BE2C (cell line): ENCODE measurements at regions not wholly inside any gene's neighbourhood (a gene's known extent, or its start where the extent isn't known, plus 50 kb on each side); places are given as distances from the start of the nearest gene placed in this dataset.

Source experiments
- DNase-seq: peaks from one replicate; pipeline ENCODE4 v3.0.0-alpha.2; 2020
- H3K27me3 ChIP-seq: fragments of 250-450 bp; sonication (Bioruptor Pico); 2 replicates; pipeline ENCODE4 v1.5.1; 2020; ENCODE audit warnings: mild to moderate bottlenecking
- H3K36me3 ChIP-seq: fragments of 250-450 bp; sonication (Bioruptor Pico); 2 replicates; pipeline ENCODE4 v1.5.1; 2020; ENCODE audit warnings: mild to moderate bottlenecking
- H3K4me1 ChIP-seq: fragments of 250-450 bp; sonication (Bioruptor Pico); 2 replicates; pipeline ENCODE4 v1.5.1; 2020
- H3K4me3 ChIP-seq: 2 replicates; pipeline ENCODE4 v1.5.1; 2011; ENCODE audit warnings: low read depth, low read length
- H3K9me3 ChIP-seq: fragments of 250-450 bp; sonication (Bioruptor Pico); 2 replicates; pipeline ENCODE4 v1.5.1; 2020
- TF ChIP-seq, protein P1 (sequence below): IDR thresholded peaks from 2 replicates; pipeline ENCODE4 v1.5.1; 2012; ENCODE audit warnings: mild to moderate bottlenecking, low read depth, low read length

DNA sequence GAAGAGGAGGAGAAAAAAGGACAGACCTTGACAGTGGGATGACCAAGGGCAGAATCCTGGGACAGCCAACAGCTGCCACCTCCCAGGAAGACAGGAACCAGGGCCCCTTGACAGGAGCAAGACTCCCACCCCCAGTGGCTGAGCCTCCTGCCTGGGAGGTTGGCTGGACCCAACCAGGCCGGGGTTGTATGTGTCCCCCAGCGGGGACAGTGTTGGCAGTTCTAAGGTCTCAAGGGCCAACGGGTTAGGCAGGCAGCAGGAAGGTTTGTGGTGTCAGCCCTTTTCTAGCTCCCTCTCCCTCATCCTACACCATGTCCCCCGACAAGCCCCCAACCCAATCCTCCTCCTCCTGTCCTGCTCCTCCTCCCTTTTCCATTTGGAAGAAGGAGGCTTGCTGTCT lies 126.2 kb downstream of the MRM1 start:
- Histone ChIP-seq H3K36me3 (no peaks in the 10 kb centered on the region), H3K4me1 (peaks cover 82% of the 10 kb centered on the region), H3K27me3 (no peaks in the 10 kb centered on the region), H3K9me3 (no peaks in the 10 kb centered on the region), H3K4me3 (peak overlapping the region; percentile 27)
- TF ChIP-seq, protein P1, sequence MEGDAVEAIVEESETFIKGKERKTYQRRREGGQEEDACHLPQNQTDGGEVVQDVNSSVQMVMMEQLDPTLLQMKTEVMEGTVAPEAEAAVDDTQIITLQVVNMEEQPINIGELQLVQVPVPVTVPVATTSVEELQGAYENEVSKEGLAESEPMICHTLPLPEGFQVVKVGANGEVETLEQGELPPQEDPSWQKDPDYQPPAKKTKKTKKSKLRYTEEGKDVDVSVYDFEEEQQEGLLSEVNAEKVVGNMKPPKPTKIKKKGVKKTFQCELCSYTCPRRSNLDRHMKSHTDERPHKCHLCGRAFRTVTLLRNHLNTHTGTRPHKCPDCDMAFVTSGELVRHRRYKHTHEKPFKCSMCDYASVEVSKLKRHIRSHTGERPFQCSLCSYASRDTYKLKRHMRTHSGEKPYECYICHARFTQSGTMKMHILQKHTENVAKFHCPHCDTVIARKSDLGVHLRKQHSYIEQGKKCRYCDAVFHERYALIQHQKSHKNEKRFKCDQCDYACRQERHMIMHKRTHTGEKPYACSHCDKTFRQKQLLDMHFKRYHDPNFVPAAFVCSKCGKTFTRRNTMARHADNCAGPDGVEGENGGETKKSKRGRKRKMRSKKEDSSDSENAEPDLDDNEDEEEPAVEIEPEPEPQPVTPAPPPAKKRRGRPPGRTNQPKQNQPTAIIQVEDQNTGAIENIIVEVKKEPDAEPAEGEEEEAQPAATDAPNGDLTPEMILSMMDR, result no peak; the same call in 1 of the 2 replicates
- peak; percentile 82 for DNase-seq

DNA sequence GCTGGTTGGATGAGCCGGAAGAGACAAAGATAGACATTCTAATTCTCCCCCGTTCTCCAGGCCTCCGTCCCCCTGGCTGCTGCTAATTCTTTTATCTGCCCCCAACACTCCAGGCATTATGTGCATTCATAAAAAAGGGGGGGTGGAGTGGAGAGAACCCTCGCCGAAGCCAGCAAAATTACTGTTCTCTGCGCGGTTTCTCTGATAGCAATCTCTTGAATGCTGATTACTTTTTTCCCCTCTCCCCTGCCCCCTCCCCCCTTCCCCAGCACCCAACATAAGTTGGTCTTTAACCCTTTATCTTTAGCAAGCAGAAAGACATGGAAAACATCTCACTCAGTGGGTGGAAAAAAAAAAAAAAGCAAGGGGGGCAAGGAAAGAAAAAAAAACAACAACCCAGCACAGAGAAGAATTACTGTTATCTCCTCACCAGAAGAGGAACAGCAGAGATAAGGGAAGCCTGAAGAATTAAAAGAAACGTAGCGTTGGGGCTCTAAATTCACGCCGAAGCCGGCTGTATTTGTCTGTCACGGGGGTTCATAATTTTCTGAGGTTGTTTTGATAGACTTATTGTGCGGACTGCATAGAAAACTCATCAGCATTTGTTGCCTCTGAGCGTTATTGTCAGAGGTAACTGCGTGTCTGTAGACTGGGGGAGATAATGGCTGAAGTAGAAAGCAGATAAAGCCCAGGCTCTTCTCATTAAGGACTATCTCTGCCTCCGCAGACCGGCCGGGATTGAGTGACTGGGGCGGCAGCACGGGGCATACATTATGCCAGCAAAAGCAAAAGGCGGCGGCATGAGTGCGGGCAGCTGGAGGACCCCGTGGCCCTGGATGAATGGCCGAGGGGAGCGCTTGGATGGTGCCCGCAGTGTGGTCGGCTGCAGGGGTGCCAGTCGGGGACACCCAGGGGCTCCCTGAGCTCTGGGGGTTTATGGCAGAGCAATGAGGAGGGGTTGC lies 126.9 kb downstream of the MRM1 start:
- H3K9me3 ChIP-seq, result no peaks in the 10 kb centered on the region
- H3K4me1 ChIP-seq, result peaks cover 81% of the 10 kb centered on the region
- no peaks in the 10 kb centered on the region for H3K36me3 ChIP-seq
- H3K27me3 ChIP-seq, result no peaks in the 10 kb centered on the region
- peak overlapping the region; percentile 37 for H3K4me3 ChIP-seq
- TF ChIP-seq, protein P1, result no peak
- peak; percentile 90 for DNase-seq

- TF ChIP-seq, protein P1, result no peak
- no peak for DNase-seq
- peaks cover 64% of the 10 kb centered on the region for H3K4me1 ChIP-seq
- no peak overlapping the region for H3K4me3 ChIP-seq
- H3K36me3 ChIP-seq, result no peaks in the 10 kb centered on the region
- H3K27me3 ChIP-seq, result no peaks in the 10 kb centered on the region
- no peaks in the 10 kb centered on the region for H3K9me3 ChIP-seq
These were observed 128.9 kb downstream of the MRM1 start for GRCh38 chr17:36730095-36730808.

GRCh38 chr17:36730857-36731490 lies 129.6 kb downstream of the MRM1 start:
- Histone ChIP-seq H3K9me3 (no peaks in the 10 kb centered on the region), H3K4me1 (peaks cover 59% of the 10 kb centered on the region), H3K27me3 (no peaks in the 10 kb centered on the region), H3K4me3 (no peak overlapping the region), H3K36me3 (no peaks in the 10 kb centered on the region)
- no peak for DNase-seq
- TF ChIP-seq, protein P1, result no peak

- Histone ChIP-seq H3K9me3 (no peaks in the 10 kb centered on the region), H3K4me1 (peaks cover 59% of the 10 kb centered on the region), H3K36me3 (no peaks in the 10 kb centered on the region), H3K4me3 (no peak overlapping the region), H3K27me3 (no peaks in the 10 kb centered on the region)
- DNase-seq, result no peak
- TF ChIP-seq, protein P1, result no peak
These were observed 130.4 kb downstream of the MRM1 start for GRCh38 chr17:36731811-36732210.
